Activated naive CD4-positive, alpha-beta T cell treated with anti-CD3 and anti-CD28 coated beads, Interleukin-2, amount 50 U/mL, for 16 hours (primary cell): ENCODE measurements at regions not wholly inside any gene's neighbourhood (a gene's known extent, or its start where the extent isn't known, plus 50 kb on each side); places are given as distances from the start of the nearest gene placed in this dataset.
A peak's percentile ranks its signal among the peaks of the same experiment; 100 is the strongest.

Source experiments
- DNase-seq: peaks from one replicate; pipeline ENCODE4 v3.0.0-alpha.2; 2020

GRCh38 chr7:20021066-20021465 lies 196.1 kb downstream of the MACC1 start:
- DNase-seq, result no peak

DNA sequence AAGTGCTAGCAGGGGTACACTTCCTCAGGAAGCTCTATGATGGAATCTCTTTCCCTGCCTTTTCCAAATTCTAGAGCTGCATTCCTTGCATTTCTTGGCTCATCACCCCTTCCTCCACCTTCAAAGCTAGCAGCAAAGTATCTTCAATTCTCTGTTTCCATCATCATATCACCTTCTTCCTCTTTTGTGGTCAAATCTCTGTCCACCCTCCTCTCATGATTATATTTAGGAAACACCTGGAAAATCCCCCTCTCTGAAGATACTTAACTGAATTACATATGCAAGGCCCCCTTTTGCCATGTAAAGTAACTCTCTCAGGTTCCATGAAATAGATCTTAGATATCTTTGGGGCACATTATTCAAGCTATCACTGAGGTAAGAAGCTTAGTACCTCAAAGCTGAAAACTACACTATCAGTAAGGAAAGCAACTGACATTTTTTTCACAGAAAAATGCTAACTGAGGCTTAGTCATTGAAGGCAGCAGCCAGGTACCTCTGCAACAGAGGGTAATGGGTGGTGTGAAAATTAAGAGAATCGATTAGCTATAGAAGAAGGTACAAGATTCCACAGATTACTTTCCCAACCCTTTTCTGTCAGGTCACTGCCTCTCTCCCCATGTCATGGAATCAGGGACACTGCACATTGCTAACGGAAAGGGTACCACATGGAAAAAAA lies 197.3 kb downstream of the MACC1 start:
- no peak for DNase-seq

DNA sequence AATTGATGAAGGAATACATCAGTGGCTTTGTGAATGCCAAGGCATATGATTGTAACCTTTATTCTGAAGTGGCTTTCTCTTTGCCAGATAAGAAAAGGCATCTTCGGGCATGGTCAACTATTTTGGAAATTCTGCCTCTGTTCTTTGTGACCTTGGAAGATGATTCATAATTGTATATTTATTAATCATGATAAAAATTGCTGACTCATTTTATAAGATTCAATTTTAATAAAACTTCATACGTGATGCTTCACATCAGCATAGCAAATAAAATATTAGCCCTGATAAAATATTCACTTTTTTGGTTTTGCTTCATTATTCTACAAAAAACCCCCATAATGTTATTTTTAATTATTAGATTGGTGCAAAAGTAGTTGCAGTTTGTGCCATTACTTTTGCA lies 200.5 kb downstream of the MACC1 start:
- DNase-seq, result no peak

- no peak for DNase-seq
Measured at GRCh38 chr7:20013536-20013935, 203.6 kb downstream of the MACC1 start.

DNA sequence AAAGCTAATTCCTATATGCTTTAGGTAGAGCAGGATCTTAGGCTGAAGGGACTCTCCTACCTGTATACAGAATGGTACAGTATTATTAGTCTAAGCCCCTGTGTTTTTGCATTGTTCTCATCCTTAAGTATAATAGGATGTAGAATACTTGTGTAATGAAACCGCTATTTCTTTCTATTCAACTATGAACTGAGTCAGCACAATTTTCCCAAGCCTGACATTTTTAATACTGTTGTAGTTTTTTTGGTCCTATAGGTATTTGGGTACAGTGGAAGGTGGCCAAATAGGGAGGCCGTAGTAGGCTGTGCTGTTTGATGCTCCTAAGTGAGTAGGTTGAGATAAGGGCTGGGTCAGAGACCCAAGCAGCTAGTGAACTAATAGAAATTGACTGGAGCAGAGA lies 205.1 kb downstream of the MACC1 start:
- DNase-seq, result no peak

GRCh38 chr7:20010877-20011276 lies 206.3 kb downstream of the MACC1 start:
- DNase-seq, result no peak

DNA sequence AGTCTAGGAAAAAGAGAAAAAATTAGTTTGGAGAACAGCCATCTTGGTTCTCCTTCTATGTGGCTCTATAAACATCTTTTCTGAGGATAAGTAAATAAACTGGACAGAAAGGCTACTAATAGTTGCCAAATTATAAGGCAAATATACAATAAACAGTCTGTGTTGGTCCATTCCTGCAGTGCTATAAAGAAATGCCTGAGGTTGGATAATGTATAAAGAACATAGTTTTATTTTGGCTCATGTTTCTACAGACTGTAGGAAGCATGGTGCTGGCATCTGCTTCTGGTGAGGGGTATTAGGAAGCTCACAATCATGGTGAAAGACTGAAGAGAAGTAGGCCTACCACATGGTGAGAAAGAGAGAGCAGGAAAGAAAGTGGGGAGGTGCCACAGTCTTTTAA lies 209.7 kb downstream of the MACC1 start:
- no peak for DNase-seq

GRCh38 chr7:20005081-20005480 lies 212.1 kb downstream of the MACC1 start:
- DNase-seq, result no peak

DNA sequence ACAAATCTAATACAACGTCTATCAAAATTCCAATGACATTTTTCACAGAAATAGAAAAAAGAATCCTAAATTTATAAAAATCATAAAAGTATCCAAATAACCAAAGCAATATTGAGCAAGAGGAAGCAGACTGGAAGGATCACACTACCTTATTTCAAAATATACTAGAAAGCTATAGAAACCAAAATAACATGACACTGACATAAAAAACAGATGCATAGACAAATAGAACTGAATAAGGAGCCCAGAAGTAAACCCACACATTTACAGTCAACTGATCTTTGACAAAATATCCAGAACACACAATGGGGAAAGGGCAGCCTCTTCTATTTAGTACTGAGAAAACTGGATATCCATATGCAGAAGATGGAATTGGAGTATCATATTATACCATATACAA lies 217.5 kb downstream of the MACC1 start:
- DNase-seq, result no peak

- no peak for DNase-seq
Measured at GRCh38 chr7:19991936-19992335, 218.5 kb upstream of the TMEM196 start.

DNA sequence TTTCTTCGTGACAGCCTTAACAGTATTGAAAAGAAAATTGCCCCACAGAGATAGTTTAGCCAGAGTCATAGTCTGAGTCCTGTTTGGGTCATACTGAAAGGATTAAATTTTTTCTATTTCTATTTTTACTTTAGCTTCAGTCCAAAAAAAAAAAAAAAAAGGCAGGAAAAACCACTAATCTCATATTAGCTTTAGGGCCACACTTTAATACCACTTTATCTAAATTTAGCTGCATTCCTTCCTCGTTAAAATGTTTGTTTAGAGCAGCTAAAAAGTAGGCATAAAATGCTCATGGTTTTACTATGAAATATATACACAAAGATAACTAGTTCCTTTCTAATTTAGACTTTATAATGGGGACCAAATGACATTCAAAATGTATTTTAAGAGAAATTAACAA lies 216.5 kb upstream of the TMEM196 start:
- DNase-seq, result no peak

DNA sequence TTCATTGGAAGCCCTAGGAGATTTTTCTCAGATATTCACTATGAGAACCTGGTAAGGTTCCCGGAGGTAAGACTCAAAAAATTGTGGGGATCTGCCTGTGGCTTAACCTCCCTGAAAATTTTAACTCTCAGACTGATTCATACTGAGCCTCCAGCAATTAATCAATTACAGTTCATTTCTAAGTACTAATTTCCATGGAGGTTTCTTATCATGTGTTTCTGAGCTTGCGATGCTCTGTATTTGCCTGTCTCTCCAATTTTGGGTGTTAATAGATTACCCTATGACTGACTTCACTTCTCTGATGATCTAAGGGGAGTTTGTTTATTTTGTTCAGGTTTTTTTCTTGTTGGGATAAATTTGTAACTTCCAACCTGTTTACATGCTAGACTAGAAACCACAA lies 215.4 kb upstream of the TMEM196 start:
- DNase-seq, result no peak

DNA sequence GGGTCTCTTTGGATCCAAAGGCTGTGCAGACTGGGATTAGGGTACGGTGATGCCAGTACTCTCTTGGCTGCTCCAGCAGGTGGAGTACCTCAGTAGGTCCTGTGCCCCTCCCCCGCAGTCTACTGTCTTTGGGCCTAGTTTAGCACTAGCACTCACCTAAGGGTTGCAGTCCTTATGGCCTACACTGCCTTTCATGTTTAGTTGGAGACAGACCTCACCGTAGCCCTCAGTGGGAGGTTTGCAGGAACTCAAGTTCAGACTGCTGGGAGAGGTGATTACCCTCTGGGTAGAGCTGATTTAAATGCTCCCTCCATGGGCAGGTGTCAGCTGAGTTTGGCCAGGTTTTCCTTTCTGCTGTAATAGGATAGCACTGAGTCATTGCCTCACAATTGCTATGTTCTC lies 210.8 kb upstream of the TMEM196 start:
- DNase-seq, result peak; percentile 7

DNA sequence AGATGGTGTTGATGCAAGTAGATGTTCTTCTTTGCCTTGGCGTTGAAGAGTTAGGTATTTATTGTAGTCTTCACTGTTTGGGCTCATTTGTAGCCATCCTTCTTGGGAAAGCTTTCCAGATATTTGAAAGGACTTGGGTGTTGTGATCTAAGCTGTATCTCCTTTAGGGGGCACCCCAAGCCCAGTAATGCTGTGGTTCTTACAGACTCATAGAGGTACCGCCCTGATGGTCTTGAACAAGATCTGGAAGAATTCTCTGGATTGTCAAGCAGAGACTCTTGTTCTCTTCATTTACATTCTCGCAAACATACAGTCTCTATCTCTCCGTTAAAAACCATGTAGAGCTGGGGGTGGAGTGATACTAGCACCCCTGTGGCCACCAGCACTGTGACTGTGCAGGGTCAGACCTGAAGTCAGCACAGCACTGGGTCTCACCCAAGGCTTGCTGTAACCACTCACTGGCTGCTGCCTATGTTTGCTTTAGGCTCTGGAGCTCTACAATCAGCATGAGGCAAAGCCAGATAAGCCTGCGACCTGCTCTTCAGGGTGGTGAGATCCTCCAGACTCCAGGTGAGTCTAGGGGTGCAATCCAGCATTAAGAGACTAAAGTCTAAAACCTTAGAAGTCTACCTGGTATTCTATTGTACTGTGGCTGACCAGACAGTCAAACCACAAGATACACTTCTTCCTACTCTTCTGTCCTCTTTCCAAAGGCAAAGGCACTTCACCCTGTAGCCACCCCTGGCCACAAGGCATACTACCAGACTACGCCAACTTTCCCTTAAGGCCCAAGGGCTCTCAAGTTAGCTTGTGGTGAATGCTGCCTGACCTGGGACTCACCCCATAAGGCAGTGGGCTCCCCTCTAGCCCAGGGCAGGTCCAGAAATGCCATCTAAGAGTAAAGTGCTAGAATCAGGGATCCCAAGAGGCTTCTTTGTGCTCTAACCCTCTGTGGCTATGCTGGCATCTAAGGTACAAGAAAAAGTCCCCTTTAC lies 209.7 kb upstream of the TMEM196 start:
- DNase-seq, result no peak

GRCh38 chr7:19973581-19973980 lies 200.2 kb upstream of the TMEM196 start:
- DNase-seq, result no peak

- DNase-seq, result no peak
Measured at GRCh38 chr7:19972876-19973275, 199.5 kb upstream of the TMEM196 start.

DNA sequence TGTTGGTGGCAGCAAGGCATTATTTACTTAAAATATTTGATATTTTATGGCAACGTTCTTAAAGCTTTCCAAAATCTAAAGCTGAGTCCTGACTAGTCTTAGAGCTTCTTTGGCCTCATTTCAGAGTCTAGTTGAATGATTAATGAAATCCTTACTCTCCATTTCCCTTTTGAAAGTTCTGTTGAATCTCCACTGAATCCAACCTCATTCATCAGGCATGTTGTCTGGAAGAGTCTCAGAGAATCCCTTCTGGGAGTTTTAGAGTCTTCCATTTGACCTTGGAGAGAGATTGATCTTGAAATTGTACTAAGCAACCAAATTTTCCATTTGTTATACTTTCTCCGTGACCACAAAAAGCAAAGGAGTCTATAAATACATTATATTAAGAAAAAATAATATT lies 198.5 kb upstream of the TMEM196 start:
- no peak for DNase-seq

- DNase-seq, result no peak
Measured at GRCh38 chr7:19970514-19970913, 197.1 kb upstream of the TMEM196 start.

- no peak for DNase-seq
Measured at GRCh38 chr7:19969859-19970493, 196.6 kb upstream of the TMEM196 start.

- DNase-seq, result no peak
Measured at GRCh38 chr7:19964246-19964645, 190.8 kb upstream of the TMEM196 start.

DNA sequence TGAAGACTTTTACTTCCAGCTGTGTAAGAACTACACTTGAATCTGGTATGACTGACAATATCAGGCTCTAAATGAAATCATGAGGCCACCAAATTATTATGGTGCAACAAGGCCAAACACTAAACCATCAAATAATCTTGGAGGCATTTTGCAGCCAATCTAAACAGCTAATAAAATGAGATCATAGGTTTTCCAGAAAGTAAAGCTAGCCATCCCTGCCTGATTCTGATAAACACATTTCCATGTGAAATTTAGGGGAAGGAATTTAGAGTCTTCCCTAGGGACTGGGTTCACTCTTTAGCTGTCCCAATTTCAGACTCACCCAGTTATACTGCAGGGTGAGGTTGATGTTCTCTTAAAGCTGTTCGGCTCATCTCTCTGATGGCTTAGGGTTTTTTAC lies 190.3 kb upstream of the TMEM196 start:
- no peak for DNase-seq

DNA sequence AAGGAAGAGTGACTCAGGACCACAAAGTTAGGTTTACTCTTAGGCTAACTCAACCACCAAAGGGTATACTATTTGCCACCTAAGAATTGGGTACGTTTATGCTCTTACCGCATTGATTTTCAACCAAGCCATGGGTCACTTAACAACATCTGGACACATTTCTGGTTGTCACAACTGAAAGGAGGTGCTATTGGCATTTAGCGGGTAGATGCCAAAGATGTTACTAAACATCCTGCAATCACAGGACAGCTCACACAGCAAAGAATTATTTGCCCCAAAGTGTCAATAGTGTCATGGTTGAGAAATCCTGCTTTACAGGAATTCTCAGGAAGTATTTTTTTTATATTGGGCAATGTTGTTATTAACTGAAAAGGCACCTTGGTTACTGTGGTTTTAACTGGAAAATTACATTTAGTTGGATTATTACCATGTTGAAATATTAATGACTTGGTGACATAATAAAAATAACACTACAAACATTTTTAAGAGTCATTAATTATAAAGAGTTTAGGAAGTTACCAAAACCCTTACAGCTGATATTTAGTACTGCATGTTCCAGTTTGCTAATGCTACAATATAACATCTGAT lies 185.0 kb upstream of the TMEM196 start:
- no peak for DNase-seq

DNA sequence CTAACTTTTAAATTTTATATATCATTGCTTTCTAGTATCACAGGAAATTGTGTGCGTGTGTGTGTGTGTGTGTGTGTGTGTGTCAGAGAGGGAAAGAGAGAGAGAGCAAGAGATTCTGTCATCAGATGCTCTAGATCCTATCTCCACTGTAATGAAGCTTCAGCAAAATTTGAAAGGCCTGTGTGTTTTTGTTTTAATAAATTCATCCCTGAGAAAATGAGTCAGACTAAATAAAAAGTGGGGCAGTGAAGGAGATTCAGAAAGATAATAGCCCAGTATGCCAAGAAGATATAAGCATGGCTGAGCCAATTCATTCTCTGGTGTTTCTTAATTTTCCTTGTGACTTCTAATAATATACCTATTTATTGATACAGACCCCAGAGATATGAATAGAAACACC lies 184.2 kb upstream of the TMEM196 start:
- no peak for DNase-seq
